ENCODE measurements at regions not wholly inside any gene's neighbourhood (a gene's known extent, or its start where the extent isn't known, plus 50 kb on each side); places are given as distances from the start of the nearest gene placed in this dataset.

GRCh38 chr11:26916805-26917204 lies 77.1 kb upstream of the FIBIN start:
- Histone ChIP-seq H3K4ac (ENCODE audit: low read depth, low read length) (no peak overlapping the region), H4K8ac (replicated peaks; ENCODE audit: insufficient read length, low read depth, low read length) (no peak overlapping the region), H2BK12ac (ENCODE audit: insufficient read length, low read depth, low read length) (no peak overlapping the region), H2BK15ac (ENCODE audit: low read depth, low read length) (no peak overlapping the region), H3K4me2 (ENCODE audit: insufficient read depth, insufficient read length, low read length) (no peak overlapping the region), H3K56ac (ENCODE audit: insufficient read length, low read depth, low read length) (no peak overlapping the region), H2AK5ac (ENCODE audit: insufficient read length, low read length) (no peak overlapping the region), H2BK120ac (ENCODE audit: low read depth, low read length, poor library complexity, severe bottlenecking) (no peak overlapping the region), H3K14ac (ENCODE audit: insufficient read depth, low read length) (no peak overlapping the region), H4K5ac (ENCODE audit: insufficient read length, low read depth, low read length) (no peak overlapping the region), H3K27me3 (ENCODE audit: insufficient read depth, low read length) (no peaks in the 10 kb centered on the region), H4K20me1 (ENCODE audit: control insufficient read depth, insufficient read depth, insufficient read length) (no peaks in the 10 kb centered on the region), H3K9me3 (ENCODE audit: control insufficient read depth, low read depth, low read length) (no peaks in the 10 kb centered on the region), H2BK20ac (ENCODE audit: low read depth, low read length, poor library complexity, severe bottlenecking) (no peak overlapping the region), H3K27ac (ENCODE audit: insufficient read length, low read depth, low read length) (no peak overlapping the region), H3K23ac (ENCODE audit: insufficient read length, low read depth, low read length) (no peak overlapping the region), H2AFZ (ENCODE audit: low read length) (no peak overlapping the region), H3K18ac (ENCODE audit: insufficient read length, low read depth, low read length) (no peak overlapping the region), H3T11ph (ENCODE audit: low read length) (no peak overlapping the region), H3K23me2 (ENCODE audit: insufficient read length, low read depth, low read length, poor library complexity, severe bottlenecking) (no peaks in the 10 kb centered on the region), H3K79me1 (ENCODE audit: insufficient read depth, low read depth, low read length, poor library complexity, severe bottlenecking) (no peaks in the 10 kb centered on the region), H3K9ac (ENCODE audit: extremely low read depth, insufficient read length, low read length) (no peak overlapping the region), H3K4me1 (ENCODE audit: insufficient read depth, low read length) (peaks cover 2% of the 10 kb centered on the region; the same call in 1 of the 2 replicates), H2BK5ac (ENCODE audit: insufficient read length, low read length) (no peak overlapping the region), H3K79me2 (ENCODE audit: insufficient read depth, low read length) (no peaks in the 10 kb centered on the region), H4K91ac (ENCODE audit: insufficient read length, low read depth, low read length) (no peak overlapping the region)
- H3K4me1 Mint-ChIP-seq, result peaks cover 9% of the 10 kb centered on the region in 2 experiments
- no peaks in the 10 kb centered on the region for H3K27me3 Mint-ChIP-seq (ENCODE audit: low read depth)
- no CpG with 5 or more reads among the region's 6 CpGs for WGBS (ENCODE audit: extremely low coverage, insufficient read length, low lambda C conversion rate)
- H3K4me3 Mint-ChIP-seq, result no peak overlapping the region
- DNase-seq, result no peak
- TF ChIP-seq CTCF (conservative IDR thresholded peaks at IDR 0.05), result no peak
- peaks cover 0 to 3% (median 0%) of the 10 kb centered on the region in 3 experiments; a peak in 3 of 7 replicates for H3K36me3 Mint-ChIP-seq (ENCODE audit: insufficient read depth in 1 of 3, low read depth in 3 of 3)
- H3K9me3 Mint-ChIP-seq, result peaks cover 0 to 3% of the 10 kb centered on the region in 2 experiments; a peak in 1 of 5 replicates
- H3K27ac Mint-ChIP-seq, result peak overlapping the region in 1 of 3 experiments; percentile 18; a peak in 2 of 7 replicates
